ENCODE measurements at regions not wholly inside any gene's neighbourhood (a gene's known extent, or its start where the extent isn't known, plus 50 kb on each side); places are given as distances from the start of the nearest gene placed in this dataset.

DNA sequence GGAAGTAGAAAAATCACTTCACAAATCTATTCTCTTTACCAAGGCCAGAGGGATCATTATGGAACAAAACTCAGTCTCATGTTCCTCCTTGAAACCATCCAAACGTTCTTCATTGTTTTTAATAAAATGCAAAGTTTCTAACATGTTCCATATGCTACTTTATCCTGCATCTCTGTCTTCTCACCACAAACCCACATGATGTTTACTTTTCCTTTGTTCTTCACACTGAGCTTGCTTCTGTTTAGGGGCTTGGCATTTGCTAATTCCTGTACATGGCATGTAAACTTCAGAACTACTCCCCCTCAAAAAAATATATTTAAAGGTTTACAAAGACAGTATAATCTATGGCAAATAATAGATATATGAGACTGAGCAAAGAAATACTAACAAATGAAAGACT lies 651.4 kb downstream of the OTOL1 start:
- ChIA-PET POLR2A (no interaction called here), CTCF (no interaction called here)
- Histone ChIP-seq H3K4me3 (ENCODE audit: low read depth, low read length) (no peak overlapping the region), H3K27me3 (ENCODE audit: control insufficient read depth, insufficient read depth, low read length) (no peaks in the 10 kb centered on the region), H3K36me3 (ENCODE audit: control insufficient read depth, insufficient read depth, low read length) (no peaks in the 10 kb centered on the region)
- TF ChIP-seq, protein P1, sequence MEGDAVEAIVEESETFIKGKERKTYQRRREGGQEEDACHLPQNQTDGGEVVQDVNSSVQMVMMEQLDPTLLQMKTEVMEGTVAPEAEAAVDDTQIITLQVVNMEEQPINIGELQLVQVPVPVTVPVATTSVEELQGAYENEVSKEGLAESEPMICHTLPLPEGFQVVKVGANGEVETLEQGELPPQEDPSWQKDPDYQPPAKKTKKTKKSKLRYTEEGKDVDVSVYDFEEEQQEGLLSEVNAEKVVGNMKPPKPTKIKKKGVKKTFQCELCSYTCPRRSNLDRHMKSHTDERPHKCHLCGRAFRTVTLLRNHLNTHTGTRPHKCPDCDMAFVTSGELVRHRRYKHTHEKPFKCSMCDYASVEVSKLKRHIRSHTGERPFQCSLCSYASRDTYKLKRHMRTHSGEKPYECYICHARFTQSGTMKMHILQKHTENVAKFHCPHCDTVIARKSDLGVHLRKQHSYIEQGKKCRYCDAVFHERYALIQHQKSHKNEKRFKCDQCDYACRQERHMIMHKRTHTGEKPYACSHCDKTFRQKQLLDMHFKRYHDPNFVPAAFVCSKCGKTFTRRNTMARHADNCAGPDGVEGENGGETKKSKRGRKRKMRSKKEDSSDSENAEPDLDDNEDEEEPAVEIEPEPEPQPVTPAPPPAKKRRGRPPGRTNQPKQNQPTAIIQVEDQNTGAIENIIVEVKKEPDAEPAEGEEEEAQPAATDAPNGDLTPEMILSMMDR (IDR thresholded peaks at IDR 0.05; ENCODE audit: insufficient read depth, low read depth, low read length) = no peak
- DNase-seq (ENCODE audit: low read depth) = no peak

DNA sequence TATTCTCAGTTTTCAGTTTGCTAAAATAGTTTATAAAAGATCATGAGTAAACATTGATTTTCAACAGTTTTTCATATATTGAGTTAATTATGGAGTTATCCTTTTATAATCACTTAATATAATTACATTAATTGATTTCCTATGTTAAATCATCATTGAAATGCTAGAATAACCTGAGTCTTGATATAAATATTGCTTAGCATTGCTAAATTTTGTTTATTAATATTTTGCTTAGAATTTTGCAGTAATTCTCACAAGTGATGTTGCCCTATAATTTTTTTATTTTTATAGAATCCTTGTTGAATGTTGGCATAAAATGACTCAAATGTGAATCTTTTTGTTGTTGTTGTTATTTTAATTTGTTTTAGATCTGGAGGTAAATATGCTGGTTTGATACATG lies 654.2 kb downstream of the OTOL1 start:
- POLR2A ChIA-PET = no interaction called here
- Histone ChIP-seq H3K27me3 (ENCODE audit: control insufficient read depth, insufficient read depth, low read length) (no peaks in the 10 kb centered on the region), H3K4me3 (ENCODE audit: low read depth, low read length) (no peak overlapping the region), H3K36me3 (ENCODE audit: control insufficient read depth, insufficient read depth, low read length) (no peaks in the 10 kb centered on the region)
- CTCF ChIA-PET = no interaction called here
- TF ChIP-seq, protein P1 (IDR thresholded peaks at IDR 0.05; ENCODE audit: insufficient read depth, low read depth, low read length) = no peak
- no peak for DNase-seq (ENCODE audit: low read depth)

DNA sequence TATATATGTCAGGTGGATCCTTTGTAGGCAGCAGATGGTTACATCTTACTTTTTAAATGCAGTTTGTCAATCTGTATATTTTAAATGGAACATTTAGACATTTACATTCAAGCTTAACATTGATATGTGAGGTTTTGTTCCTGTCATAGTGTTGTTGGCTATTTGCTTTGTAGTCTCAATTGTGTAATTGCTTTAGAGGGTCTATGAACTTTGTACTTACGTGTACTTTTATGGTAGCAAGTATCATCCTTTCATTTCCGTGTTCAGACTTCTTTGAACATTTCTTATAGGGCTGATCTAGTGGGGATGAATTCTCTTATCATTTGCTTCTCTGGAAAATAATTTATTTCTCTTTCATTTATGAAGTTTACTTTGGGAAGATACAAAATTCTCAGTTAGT lies 656.0 kb downstream of the OTOL1 start:
- POLR2A ChIA-PET = no interaction called here
- CTCF ChIA-PET = no interaction called here
- no peak overlapping the region for H3K4me3 ChIP-seq (ENCODE audit: low read depth, low read length)
- no peaks in the 10 kb centered on the region for H3K27me3 ChIP-seq (ENCODE audit: control insufficient read depth, insufficient read depth, low read length)
- DNase-seq (ENCODE audit: low read depth) = no peak
- no peaks in the 10 kb centered on the region for H3K36me3 ChIP-seq (ENCODE audit: control insufficient read depth, insufficient read depth, low read length)
- TF ChIP-seq, protein P1 (IDR thresholded peaks at IDR 0.05; ENCODE audit: insufficient read depth, low read depth, low read length) = no peak

DNA sequence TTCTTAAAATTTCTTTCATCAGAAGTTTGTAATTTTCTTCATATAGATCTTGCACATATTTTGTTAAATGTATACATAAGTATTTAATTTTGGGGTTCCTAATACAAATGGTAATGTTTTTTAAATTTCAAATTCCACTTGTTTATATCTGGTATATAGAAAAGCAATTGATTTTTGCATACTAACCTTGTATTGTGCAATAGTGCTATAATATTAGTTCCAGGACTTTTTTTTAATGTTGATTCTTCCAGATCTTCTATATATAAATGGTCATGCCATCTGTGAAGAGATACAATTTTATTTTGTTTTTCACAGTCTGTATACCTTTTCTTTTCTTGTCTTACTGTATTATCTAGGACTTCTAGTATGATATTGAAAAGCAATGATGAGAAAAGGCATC lies 665.0 kb downstream of the OTOL1 start:
- H3K36me3 ChIP-seq (ENCODE audit: control insufficient read depth, insufficient read depth, low read length) = no peaks in the 10 kb centered on the region
- TF ChIP-seq, protein P1 (IDR thresholded peaks at IDR 0.05; ENCODE audit: insufficient read depth, low read depth, low read length) = no peak
- POLR2A ChIA-PET = no interaction called here
- H3K4me3 ChIP-seq (ENCODE audit: low read depth, low read length) = no peak overlapping the region
- no peaks in the 10 kb centered on the region for H3K27me3 ChIP-seq (ENCODE audit: control insufficient read depth, insufficient read depth, low read length)
- CTCF ChIA-PET = no interaction called here
- no peak for DNase-seq (ENCODE audit: low read depth)

DNA sequence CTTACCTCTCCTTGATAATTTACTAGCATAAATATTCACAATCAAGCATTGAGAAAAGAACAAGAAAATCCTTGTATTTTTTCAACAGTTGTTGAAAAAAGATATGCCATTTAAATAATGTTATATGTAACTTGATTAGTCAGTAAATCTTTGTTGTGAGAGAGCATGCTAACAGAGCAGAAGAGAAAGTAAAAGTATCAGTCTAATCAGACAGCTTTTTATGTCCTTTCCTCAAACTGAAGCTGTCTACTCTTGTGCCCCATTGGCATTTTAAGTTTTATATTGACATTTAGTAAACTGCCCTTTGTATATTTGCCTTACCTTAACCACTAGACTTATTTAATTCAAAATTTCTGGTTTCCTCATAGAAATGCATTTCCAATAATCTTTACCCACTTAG lies 668.7 kb downstream of the OTOL1 start:
- POLR2A ChIA-PET = no interaction called here
- Histone ChIP-seq H3K27me3 (ENCODE audit: control insufficient read depth, insufficient read depth, low read length) (no peaks in the 10 kb centered on the region), H3K36me3 (ENCODE audit: control insufficient read depth, insufficient read depth, low read length) (no peaks in the 10 kb centered on the region), H3K4me3 (ENCODE audit: low read depth, low read length) (no peak overlapping the region)
- CTCF ChIA-PET = no interaction called here
- no peak for DNase-seq (ENCODE audit: low read depth)
- TF ChIP-seq, protein P1 (IDR thresholded peaks at IDR 0.05; ENCODE audit: insufficient read depth, low read depth, low read length) = no peak
